Loucy (cell line): ENCODE measurements at regions not wholly inside any gene's neighbourhood (a gene's known extent, or its start where the extent isn't known, plus 50 kb on each side); places are given as distances from the start of the nearest gene placed in this dataset.

Experiments used
- H2AFZ ChIP-seq: fragments of 200-600 bp; sonication (generic); 2 replicates; pipeline ENCODE4 v1.6.0; 2016; ENCODE audit warnings: antibody characterized with exemption, mild to moderate bottlenecking, low read length, moderate library complexity
- H3F3A ChIP-seq: fragments of 200-600 bp; 2 replicates; pipeline ENCODE4 v1.6.0; 2016; ENCODE audit warnings: antibody characterized with exemption, low read depth, mild to moderate bottlenecking
- H3K27me3 ChIP-seq: fragments of 200-600 bp; sonication (generic); 2 replicates; pipeline ENCODE4 v1.6.1; 2014; ENCODE audit warnings: low read length, mild to moderate bottlenecking; ENCODE audit not compliant: insufficient read depth, poor library complexity, severe bottlenecking
- H3K36me3 ChIP-seq: fragments of 200-600 bp; sonication (generic); 2 replicates; pipeline ENCODE4 v1.6.1; 2016; ENCODE audit warnings: low read length; ENCODE audit not compliant: insufficient read depth
- H3K4me1 ChIP-seq: fragments of 200-600 bp; sonication (generic); 2 replicates; pipeline ENCODE4 v1.5.1; 2014; ENCODE audit warnings: low read length, mild to moderate bottlenecking; ENCODE audit not compliant: insufficient read depth, poor library complexity, severe bottlenecking
- H3K4me2 ChIP-seq: fragments of 200-600 bp; sonication (generic); 2 replicates; pipeline ENCODE4 v1.6.0; 2014; ENCODE audit warnings: antibody characterized with exemption, low read length, low read depth, mild to moderate bottlenecking; ENCODE audit not compliant: poor library complexity, severe bottlenecking
- H3K4me3 ChIP-seq: fragments of 200-600 bp; sonication (generic); 2 replicates; pipeline ENCODE4 v1.5.1; 2014; ENCODE audit warnings: low read length, mild to moderate bottlenecking, mixed read lengths; ENCODE audit not compliant: poor library complexity, severe bottlenecking
- H3K79me2 ChIP-seq: fragments of 200-600 bp; sonication (generic); 2 replicates; pipeline ENCODE4 v1.6.1; 2014; ENCODE audit warnings: low read length; ENCODE audit not compliant: insufficient read depth
- H3K9ac ChIP-seq: fragments of 200-600 bp; sonication (generic); 2 replicates; pipeline ENCODE4 v1.6.0; 2014; ENCODE audit warnings: mild to moderate bottlenecking, low read depth, low read length, moderate library complexity; ENCODE audit not compliant: poor library complexity, severe bottlenecking
- H3K9me2 ChIP-seq: fragments of 200-600 bp; sonication (generic); replicated peaks from 2 replicates; pipeline ENCODE4 v1.6.1; 2016; ENCODE audit warnings: low read depth, low read length, mixed read lengths
- H3K9me3 ChIP-seq: fragments of 200-600 bp; sonication (generic); 2 replicates; pipeline ENCODE4 v1.6.1; 2014; ENCODE audit warnings: mild to moderate bottlenecking, antibody characterized with exemption, low read length, low read depth; ENCODE audit not compliant: insufficient read depth
- H4K20me1 ChIP-seq: fragments of 200-600 bp; sonication (generic); 2 replicates; pipeline ENCODE4 v1.6.0; 2014; ENCODE audit warnings: antibody characterized with exemption, low read length, mild to moderate bottlenecking; ENCODE audit not compliant: insufficient read depth, poor library complexity, severe bottlenecking
- EZH2phosphoT487 ChIP-seq: fragments of 200-600 bp; IDR thresholded peaks from 2 replicates; pipeline ENCODE4 v1.6.1; 2018; ENCODE audit warnings: antibody characterized with exemption, mild to moderate bottlenecking, moderate library complexity, borderline replicate concordance
- TF ChIP-seq, protein P1 (sequence below): fragments of 200-600 bp; sonication (generic); conservative IDR thresholded peaks from 2 replicates; pipeline ENCODE4 v1.5.1; 2014; ENCODE audit warnings: mild to moderate bottlenecking, antibody characterized with exemption, low read length

DNA sequence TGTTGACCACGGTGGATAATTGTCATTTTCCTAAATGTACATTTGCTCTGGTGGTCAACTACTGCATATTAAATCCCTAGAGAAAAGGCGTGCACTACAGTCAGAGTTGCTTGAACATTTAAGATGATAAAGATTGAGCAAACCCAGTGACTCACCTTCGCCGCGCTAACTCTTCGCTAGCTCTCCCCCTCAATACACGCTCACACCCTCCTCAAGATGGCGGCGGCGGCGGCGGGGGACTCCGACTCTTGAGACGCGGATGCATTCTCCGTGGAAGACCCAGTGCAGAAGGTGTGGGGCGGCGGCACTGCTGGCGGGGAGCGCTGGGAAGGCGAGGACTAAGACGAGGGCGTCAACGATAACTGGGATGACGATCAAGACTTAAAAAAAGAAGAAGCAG is 79.8 kb upstream of the PFN2 start:
- TF ChIP-seq, protein P1, sequence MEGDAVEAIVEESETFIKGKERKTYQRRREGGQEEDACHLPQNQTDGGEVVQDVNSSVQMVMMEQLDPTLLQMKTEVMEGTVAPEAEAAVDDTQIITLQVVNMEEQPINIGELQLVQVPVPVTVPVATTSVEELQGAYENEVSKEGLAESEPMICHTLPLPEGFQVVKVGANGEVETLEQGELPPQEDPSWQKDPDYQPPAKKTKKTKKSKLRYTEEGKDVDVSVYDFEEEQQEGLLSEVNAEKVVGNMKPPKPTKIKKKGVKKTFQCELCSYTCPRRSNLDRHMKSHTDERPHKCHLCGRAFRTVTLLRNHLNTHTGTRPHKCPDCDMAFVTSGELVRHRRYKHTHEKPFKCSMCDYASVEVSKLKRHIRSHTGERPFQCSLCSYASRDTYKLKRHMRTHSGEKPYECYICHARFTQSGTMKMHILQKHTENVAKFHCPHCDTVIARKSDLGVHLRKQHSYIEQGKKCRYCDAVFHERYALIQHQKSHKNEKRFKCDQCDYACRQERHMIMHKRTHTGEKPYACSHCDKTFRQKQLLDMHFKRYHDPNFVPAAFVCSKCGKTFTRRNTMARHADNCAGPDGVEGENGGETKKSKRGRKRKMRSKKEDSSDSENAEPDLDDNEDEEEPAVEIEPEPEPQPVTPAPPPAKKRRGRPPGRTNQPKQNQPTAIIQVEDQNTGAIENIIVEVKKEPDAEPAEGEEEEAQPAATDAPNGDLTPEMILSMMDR, result no peak
- no peak for TF ChIP-seq EZH2phosphoT487
- H3K36me3 ChIP-seq, result no peaks in the 10 kb centered on the region
- H3K9ac ChIP-seq, result no peak overlapping the region
- no peak overlapping the region for H3K4me3 ChIP-seq
- no peaks in the 10 kb centered on the region for H3F3A ChIP-seq
- H3K4me1 ChIP-seq, result no peaks in the 10 kb centered on the region
- no peaks in the 10 kb centered on the region for H3K79me2 ChIP-seq
- H3K4me2 ChIP-seq, result no peak overlapping the region
- no peaks in the 10 kb centered on the region for H3K9me3 ChIP-seq
- H3K9me2 ChIP-seq, result no peaks in the 10 kb centered on the region
- H4K20me1 ChIP-seq, result no peaks in the 10 kb centered on the region
- H3K27me3 ChIP-seq, result no peaks in the 10 kb centered on the region
- H2AFZ ChIP-seq, result no peak overlapping the region

DNA sequence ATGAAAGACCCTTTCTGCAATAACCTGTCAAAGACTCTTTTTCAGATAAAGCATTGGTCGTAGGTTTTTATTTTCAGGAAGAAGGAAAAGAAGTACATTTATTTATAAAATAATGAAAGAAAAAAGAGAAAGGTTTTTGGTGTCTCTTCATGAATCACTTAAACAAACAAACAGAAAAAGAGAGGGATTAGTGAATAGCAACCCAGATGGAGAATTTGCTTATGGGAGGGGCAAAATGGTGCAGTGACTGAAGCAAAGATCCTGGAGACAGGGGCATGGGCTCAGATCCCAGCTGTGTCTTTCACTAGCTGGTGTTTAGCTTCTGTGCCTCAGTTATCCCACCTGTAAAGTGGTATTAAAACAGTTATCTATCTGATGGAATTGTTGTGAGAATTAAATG is 78.6 kb upstream of the PFN2 start:
- H3K4me3 ChIP-seq, result no peak overlapping the region
- no peaks in the 10 kb centered on the region for H3F3A ChIP-seq
- H4K20me1 ChIP-seq, result no peaks in the 10 kb centered on the region
- no peaks in the 10 kb centered on the region for H3K79me2 ChIP-seq
- no peaks in the 10 kb centered on the region for H3K9me3 ChIP-seq
- no peak overlapping the region for H2AFZ ChIP-seq
- no peaks in the 10 kb centered on the region for H3K9me2 ChIP-seq
- no peak overlapping the region for H3K4me2 ChIP-seq
- H3K9ac ChIP-seq, result no peak overlapping the region
- H3K4me1 ChIP-seq, result no peaks in the 10 kb centered on the region
- no peaks in the 10 kb centered on the region for H3K27me3 ChIP-seq
- H3K36me3 ChIP-seq, result no peaks in the 10 kb centered on the region
- TF ChIP-seq, protein P1, result no peak
- TF ChIP-seq EZH2phosphoT487, result no peak

DNA sequence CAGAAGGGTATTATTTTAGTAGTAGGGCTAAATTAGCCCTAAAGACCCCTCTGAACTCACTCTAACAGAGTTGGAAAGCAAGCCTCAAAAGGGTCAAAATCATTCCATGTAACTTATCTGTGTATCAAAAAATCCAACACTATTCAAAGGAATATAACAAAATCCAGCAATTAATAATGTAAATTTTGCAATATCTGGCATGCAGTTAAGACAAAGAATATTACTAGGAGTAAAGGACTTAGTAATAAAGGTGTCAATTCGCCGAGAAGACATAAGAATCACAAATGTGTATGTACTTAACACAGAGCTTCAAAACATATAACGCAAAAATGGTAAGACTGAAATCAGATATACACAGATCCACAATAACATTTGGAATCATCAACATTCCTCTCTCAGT is 71.2 kb upstream of the PFN2 start:
- no peak overlapping the region for H3K4me3 ChIP-seq
- no peak overlapping the region for H2AFZ ChIP-seq
- H3K27me3 ChIP-seq, result no peaks in the 10 kb centered on the region
- H3K4me2 ChIP-seq, result no peak overlapping the region
- no peaks in the 10 kb centered on the region for H3K4me1 ChIP-seq
- no peaks in the 10 kb centered on the region for H3K36me3 ChIP-seq
- H3F3A ChIP-seq, result no peaks in the 10 kb centered on the region
- H3K9ac ChIP-seq, result no peak overlapping the region
- H3K9me3 ChIP-seq, result peaks cover 23% of the 10 kb centered on the region; the same call in 1 of the 2 replicates
- H4K20me1 ChIP-seq, result no peaks in the 10 kb centered on the region
- no peaks in the 10 kb centered on the region for H3K79me2 ChIP-seq
- no peak for TF ChIP-seq EZH2phosphoT487
- TF ChIP-seq, protein P1, result no peak
- H3K9me2 ChIP-seq, result no peaks in the 10 kb centered on the region
